Spinal cord (tissue), 9 donors: ENCODE measurements at regions not wholly inside any gene's neighbourhood (a gene's known extent, or its start where the extent isn't known, plus 50 kb on each side); places are given as distances from the start of the nearest gene placed in this dataset.
"Not testable (repeated sequence)": the region's sequence is repeated elsewhere in the genome, so short reads cannot be mapped to it uniquely, and the experiment has no call there.

Source experiments
- DNase-seq, 6 donors: peaks; one replicate each; pipeline versions ENCODE4 v3.0.0 to v3.0.0-alpha.2; 2013 to 2015; ENCODE audit warnings: low spot score in 6 of 6, low read depth in 4 of 6
- H3K27ac ChIP-seq: one replicate; pipeline ENCODE4 v1.5.1; 2013; ENCODE audit warnings: low read depth, low read length, control low read depth
- H3K27me3 ChIP-seq: one replicate; pipeline ENCODE4 v1.6.1; 2013; ENCODE audit warnings: low read length; ENCODE audit not compliant: control insufficient read depth, insufficient read depth
- H3K36me3 ChIP-seq: one replicate; pipeline ENCODE4 v1.6.1; 2013; ENCODE audit warnings: low read length; ENCODE audit not compliant: control insufficient read depth, insufficient read depth
- H3K4me1 ChIP-seq: one replicate; pipeline ENCODE4 v1.6.1; 2013; ENCODE audit warnings: low read length; ENCODE audit not compliant: control insufficient read depth, insufficient read depth
- H3K4me3 ChIP-seq: one replicate; pipeline ENCODE4 v1.5.1; 2013; ENCODE audit warnings: low read depth, low read length, control low read depth
- H3K9me3 ChIP-seq: one replicate; pipeline ENCODE4 v1.6.1; 2013; ENCODE audit warnings: low read length; ENCODE audit not compliant: control insufficient read depth, insufficient read depth
- whole genome bisulfite sequencing: methylation state at CpG from one replicate; pipeline ENCODE4 v1.1.5; 2013; ENCODE audit warnings: missing lambda C conversion rate; ENCODE audit not compliant: insufficient coverage; 5-methylcytosine and 5-hydroxymethylcytosine counted together
- donor health status: healthy.

GRCh38 chr4:23028875-23029274 lies 336.1 kb downstream of the GBA3 start:
- DNase-seq: no peak
- Histone ChIP-seq H3K4me3 (no peak overlapping the region), H3K4me1 (no peaks in the 10 kb centered on the region), H3K36me3 (no peaks in the 10 kb centered on the region), H3K27ac (no peak overlapping the region), H3K27me3 (no peaks in the 10 kb centered on the region), H3K9me3 (no peaks in the 10 kb centered on the region)
- 85% methylated on average over 2 of the region's 3 CpGs for WGBS

- WGBS: no CpG with 5 or more reads among the region's 1 CpG
- Histone ChIP-seq H3K4me1 (no peaks in the 10 kb centered on the region), H3K36me3 (no peaks in the 10 kb centered on the region), H3K4me3 (no peak overlapping the region), H3K27me3 (no peaks in the 10 kb centered on the region), H3K27ac (no peak overlapping the region), H3K9me3 (no peaks in the 10 kb centered on the region)
- DNase-seq: no peak
These were observed 330.9 kb downstream of the GBA3 start for GRCh38 chr4:23023666-23024065.

- H3K27me3 ChIP-seq: no peaks in the 10 kb centered on the region
- no peak overlapping the region for H3K4me3 ChIP-seq
- H3K36me3 ChIP-seq: no peaks in the 10 kb centered on the region
- H3K4me1 ChIP-seq: no peaks in the 10 kb centered on the region
- no peaks in the 10 kb centered on the region for H3K9me3 ChIP-seq
- DNase-seq: peak in 2 of 6 donors; percentile 50 to 55
- H3K27ac ChIP-seq: no peak overlapping the region
These were observed 330.4 kb downstream of the GBA3 start for GRCh38 chr4:23023121-23023520.

GRCh38 chr4:23022032-23022431 lies 329.3 kb downstream of the GBA3 start:
- Histone ChIP-seq H3K27me3 (no peaks in the 10 kb centered on the region), H3K9me3 (no peaks in the 10 kb centered on the region), H3K4me1 (no peaks in the 10 kb centered on the region), H3K27ac (no peak overlapping the region), H3K4me3 (no peak overlapping the region), H3K36me3 (no peaks in the 10 kb centered on the region)
- DNase-seq: no peak

- WGBS: no CpG with 5 or more reads among the region's 4 CpGs
These were observed 328.3 kb downstream of the GBA3 start for GRCh38 chr4:23021040-23021439.

GRCh38 chr4:23020399-23020798 lies 327.7 kb downstream of the GBA3 start:
- no CpG with 5 or more reads among the region's 4 CpGs for WGBS
- DNase-seq, H3K4me3 ChIP-seq: not testable (repeated sequence)

More at GRCh38 chr4:23021040-23021439, 328.3 kb downstream of the GBA3 start:
- no peaks in the 10 kb centered on the region for H3K4me1 ChIP-seq
- H3K4me3 ChIP-seq: no peak overlapping the region
- no peaks in the 10 kb centered on the region for H3K27me3 ChIP-seq
- no peak overlapping the region for H3K27ac ChIP-seq
- no peaks in the 10 kb centered on the region for H3K36me3 ChIP-seq
- no peaks in the 10 kb centered on the region for H3K9me3 ChIP-seq
- DNase-seq: no peak

GRCh38 chr4:23016981-23017380 lies 324.2 kb downstream of the GBA3 start:
- DNase-seq: no peak
- no peaks in the 10 kb centered on the region for H3K36me3 ChIP-seq
- no peaks in the 10 kb centered on the region for H3K9me3 ChIP-seq
- H3K4me3 ChIP-seq: no peak overlapping the region
- H3K4me1 ChIP-seq: no peaks in the 10 kb centered on the region
- H3K27me3 ChIP-seq: no peaks in the 10 kb centered on the region
- H3K27ac ChIP-seq: no peak overlapping the region
- WGBS: no CpG with 5 or more reads among the region's 1 CpG

More at GRCh38 chr4:23020399-23020798, 327.7 kb downstream of the GBA3 start:
- not testable (repeated sequence) for H3K36me3 ChIP-seq, H3K27ac ChIP-seq, H3K27me3 ChIP-seq, H3K9me3 ChIP-seq, H3K4me1 ChIP-seq

GRCh38 chr4:23015821-23016220 lies 323.1 kb downstream of the GBA3 start:
- H3K36me3 ChIP-seq: no peaks in the 10 kb centered on the region
- H3K27ac ChIP-seq: no peak overlapping the region
- H3K27me3 ChIP-seq: no peaks in the 10 kb centered on the region
- no peaks in the 10 kb centered on the region for H3K4me1 ChIP-seq
- no peak for DNase-seq
- H3K4me3 ChIP-seq: no peak overlapping the region
- H3K9me3 ChIP-seq: no peaks in the 10 kb centered on the region

- Histone ChIP-seq H3K9me3 (peaks cover 3% of the 10 kb centered on the region), H3K27me3 (no peaks in the 10 kb centered on the region), H3K27ac (no peak overlapping the region), H3K36me3 (no peaks in the 10 kb centered on the region), H3K4me1 (no peaks in the 10 kb centered on the region), H3K4me3 (no peak overlapping the region)
- DNase-seq: no peak
These were observed 316.4 kb downstream of the GBA3 start for GRCh38 chr4:23009093-23009492.

GRCh38 chr4:23006756-23007155 lies 314.0 kb downstream of the GBA3 start:
- Histone ChIP-seq H3K27ac (no peak overlapping the region), H3K4me3 (no peak overlapping the region), H3K9me3 (peaks cover 3% of the 10 kb centered on the region), H3K36me3 (no peaks in the 10 kb centered on the region), H3K27me3 (no peaks in the 10 kb centered on the region), H3K4me1 (no peaks in the 10 kb centered on the region)
- DNase-seq: no peak

GRCh38 chr4:23005691-23006090 lies 313.0 kb downstream of the GBA3 start:
- peaks cover 3% of the 10 kb centered on the region for H3K9me3 ChIP-seq

More at GRCh38 chr4:23005691-23006090, 313.0 kb downstream of the GBA3 start:
- Histone ChIP-seq H3K4me3 (no peak overlapping the region), H3K4me1 (no peaks in the 10 kb centered on the region), H3K27me3 (no peaks in the 10 kb centered on the region), H3K36me3 (no peaks in the 10 kb centered on the region), H3K27ac (no peak overlapping the region)
- DNase-seq: no peak
- WGBS: no CpG with 5 or more reads among the region's 1 CpG
